Dermis blood vessel endothelial cell (primary cell): ENCODE measurements at regions not wholly inside any gene's neighbourhood (a gene's known extent, or its start where the extent isn't known, plus 50 kb on each side); places are given as distances from the start of the nearest gene placed in this dataset.

Source experiments
- DNase-seq: peaks from one replicate; pipeline ENCODE4 v3.0.0; 2010

- no peak for DNase-seq
Measured at GRCh38 chr12:115253049-115253448, 569.1 kb upstream of the TBX3 start.

GRCh38 chr12:115251727-115252126, 567.8 kb upstream of the TBX3 start:
- no peak for DNase-seq

DNA sequence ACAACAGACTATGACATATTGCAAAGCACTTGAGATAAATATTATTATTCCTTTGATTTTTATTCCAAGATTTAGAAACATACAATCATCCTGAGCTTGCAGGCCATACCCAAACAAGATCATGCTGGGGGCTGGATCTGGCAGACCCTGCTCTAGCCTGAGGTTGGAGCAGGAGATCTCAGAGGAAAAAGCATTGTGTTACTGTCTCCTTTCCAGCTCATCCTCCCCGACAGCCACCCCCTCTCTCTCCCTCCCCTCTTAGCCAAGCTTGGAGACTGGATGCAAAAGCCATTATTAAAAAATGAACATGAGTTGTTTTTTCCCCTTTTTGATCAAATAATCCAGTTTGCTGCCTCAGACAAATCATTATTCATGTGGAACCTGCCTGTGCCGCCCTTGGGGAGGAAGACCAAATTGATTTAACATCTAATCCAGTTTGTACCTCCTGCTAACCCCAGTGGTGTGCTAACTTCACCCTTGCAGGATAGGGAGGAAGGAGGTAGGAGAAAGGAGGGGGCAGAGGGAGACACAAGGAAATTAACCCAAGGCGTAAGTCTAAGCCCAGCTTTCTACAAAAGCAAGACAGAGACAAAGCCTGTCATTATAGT, 565.8 kb upstream of the TBX3 start:
- no peak for DNase-seq

DNA sequence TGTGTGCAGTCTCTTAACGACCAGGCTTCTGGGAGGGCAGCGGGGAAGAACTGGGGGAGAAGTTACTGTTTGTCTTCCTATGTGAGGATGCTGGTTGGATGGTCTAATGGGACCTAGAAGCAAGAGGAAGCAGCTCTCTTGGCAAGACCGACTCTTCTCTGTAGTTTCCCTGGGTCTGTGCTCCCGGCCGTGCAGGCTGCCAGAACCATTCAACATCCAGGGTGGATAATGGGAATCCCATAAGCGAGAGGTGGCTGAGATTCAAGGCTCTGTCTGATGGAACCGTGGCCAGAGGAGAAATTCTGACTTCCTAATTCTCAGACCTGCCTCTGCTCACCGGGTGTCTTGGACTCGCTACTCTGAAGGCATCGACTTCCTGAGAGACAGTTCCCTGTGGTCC, 561.0 kb upstream of the TBX3 start:
- no peak for DNase-seq

GRCh38 chr12:115243933-115244628, 560.1 kb upstream of the TBX3 start:
- DNase-seq = no peak

DNA sequence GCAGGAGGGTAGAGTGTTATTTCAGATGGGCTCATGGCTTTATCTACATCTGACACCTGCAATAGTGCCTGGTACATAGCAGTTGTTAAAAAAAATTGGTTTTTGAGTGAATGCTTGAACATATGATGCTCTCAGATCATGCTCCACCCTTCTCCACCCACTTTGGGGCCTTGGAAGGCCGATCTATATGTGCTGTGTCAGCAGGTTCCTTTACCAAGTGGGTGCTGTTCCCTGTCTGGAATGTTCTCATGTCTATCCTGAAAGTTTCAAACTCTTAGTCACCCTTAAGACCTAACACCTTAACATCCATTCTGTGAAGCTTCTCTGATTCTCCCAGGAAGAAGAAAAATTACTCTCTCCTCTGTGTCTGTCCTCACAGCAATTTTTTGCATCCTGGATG, 556.3 kb upstream of the TBX3 start:
- no peak for DNase-seq

DNA sequence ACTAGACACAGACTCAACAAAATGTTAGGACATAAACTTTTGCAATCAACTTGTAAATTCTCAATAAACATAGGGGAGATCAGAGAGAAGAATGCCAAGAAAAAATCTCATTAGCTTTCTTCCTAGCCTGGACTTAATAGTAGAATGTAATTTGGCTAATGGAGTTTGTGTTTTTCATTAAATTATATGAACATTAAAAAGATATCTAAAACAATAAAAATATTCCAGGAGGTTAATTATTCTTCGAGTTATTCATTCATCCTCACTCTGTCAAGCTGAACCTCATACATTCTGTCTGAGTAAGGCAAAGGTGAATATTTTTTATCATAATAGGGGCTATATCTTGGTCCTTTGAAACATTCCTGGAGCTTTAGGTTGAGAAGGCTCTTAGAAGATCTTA, 551.9 kb upstream of the TBX3 start:
- DNase-seq = no peak

DNA sequence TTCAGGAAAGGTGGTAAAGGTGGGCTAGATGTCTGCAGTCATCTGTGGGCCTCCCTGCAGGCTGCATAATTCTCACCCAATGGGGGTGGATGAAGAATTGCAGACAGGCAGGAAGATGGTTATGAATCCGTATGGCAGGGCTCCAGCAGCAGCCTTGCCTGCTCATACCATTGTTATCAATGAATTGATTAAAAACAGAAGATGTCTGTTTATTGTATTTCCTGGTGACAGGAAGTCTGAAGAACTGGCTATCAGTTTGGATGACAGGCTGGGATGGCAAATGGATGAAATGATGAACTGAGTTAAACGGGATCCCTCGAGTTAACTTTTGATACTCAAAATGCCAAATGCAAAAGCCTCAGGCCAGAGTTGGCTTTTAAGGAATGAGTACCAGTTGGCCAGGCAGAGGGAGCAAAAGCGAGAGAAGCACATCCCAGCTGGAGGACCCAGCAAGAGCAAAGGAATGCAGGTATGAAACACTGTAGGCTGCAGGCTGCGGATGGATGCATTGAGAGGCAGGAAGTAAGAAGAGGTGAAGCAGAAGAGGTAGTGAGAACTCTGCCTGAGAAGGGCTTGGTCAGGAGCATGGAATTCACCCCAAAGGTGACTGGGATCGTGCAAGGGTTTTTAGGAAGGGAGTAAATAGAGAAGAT, 550.0 kb upstream of the TBX3 start:
- DNase-seq = no peak

- DNase-seq = no peak
Measured at GRCh38 chr12:115232455-115233156, 548.6 kb upstream of the TBX3 start.

DNA sequence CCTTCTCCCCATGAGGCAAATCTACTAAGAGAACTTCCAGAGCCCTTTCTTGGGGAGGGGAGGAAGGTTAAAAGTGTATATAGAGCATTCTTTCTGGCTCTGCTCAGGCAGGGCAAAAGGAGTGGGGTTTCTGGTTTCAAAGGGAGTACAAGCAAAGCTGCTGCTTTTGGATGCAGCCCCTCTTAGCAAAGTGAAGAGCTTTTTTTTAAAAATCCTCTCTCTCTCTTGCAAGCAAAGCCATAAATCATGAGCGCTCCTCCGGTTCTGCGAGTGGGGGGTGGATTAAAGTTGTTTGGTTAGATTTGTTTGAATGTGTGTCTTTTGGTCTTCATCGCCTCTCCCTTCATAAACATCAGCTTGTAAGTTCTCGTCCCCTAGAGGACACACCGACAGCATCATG, 546.6 kb upstream of the TBX3 start:
- no peak for DNase-seq

- DNase-seq = no peak
Measured at GRCh38 chr12:115229517-115229916, 545.5 kb upstream of the TBX3 start.

- DNase-seq = no peak
Measured at GRCh38 chr12:115228434-115228833, 544.5 kb upstream of the TBX3 start.

GRCh38 chr12:115227137-115227615, 543.2 kb upstream of the TBX3 start:
- DNase-seq = no peak

DNA sequence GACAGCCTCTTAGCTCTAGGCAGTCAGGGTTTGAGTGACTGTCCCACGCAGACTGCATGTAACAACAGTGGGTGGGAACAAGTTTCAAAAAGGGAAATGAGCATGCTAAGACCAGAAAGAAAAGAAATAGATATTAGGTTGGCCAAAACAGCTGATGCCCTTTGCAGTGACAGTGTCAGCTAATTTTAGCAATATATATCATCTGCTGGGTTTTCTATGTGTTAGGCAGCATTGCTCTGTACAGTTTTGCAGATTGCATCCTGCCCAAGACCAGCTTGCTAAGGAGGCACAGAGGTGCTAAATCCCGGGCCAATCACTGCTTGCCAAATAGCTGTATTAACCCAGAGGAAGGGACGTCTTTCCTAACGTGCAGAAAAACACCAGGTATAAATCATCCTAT, 541.9 kb upstream of the TBX3 start:
- DNase-seq = no peak

DNA sequence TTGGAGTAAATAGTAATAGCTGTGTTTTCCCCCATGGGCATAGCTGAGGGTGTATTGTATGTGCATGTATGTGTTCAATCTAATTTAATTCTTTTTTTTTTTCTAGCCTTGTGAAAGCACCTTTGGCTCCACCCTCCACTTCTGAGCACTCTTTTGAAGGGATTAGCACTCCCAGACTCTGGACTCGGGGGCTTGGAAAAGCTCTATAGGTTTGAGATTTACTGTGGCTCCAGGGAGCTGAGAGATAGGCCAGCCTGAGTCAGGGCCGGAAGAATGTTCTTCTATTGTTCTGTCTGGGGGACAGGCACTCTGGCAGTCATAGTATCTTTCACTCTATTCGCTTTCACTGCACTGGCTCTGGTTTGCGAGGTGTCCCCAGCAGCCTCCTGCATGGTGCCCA, 540.0 kb upstream of the TBX3 start:
- no peak for DNase-seq

DNA sequence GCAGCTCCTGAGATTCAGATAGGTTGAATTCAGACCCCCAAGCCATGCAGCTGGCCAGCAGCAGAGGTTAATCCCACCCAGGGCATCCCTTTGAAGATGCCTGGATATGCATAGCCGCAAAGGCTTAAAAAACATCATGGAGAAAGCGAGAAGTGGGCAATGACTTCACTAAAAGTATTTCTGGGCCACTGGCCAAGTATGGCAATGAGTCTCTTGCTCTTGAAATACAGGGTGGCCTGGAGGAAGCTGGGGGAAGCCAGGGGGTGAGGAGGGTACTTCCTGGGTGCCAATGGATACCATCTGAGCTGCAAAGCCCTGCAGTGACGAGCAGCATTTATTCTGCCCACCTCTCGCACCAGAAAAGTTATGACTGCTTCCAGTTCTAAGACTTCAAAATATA, 539.3 kb upstream of the TBX3 start:
- no peak for DNase-seq

DNA sequence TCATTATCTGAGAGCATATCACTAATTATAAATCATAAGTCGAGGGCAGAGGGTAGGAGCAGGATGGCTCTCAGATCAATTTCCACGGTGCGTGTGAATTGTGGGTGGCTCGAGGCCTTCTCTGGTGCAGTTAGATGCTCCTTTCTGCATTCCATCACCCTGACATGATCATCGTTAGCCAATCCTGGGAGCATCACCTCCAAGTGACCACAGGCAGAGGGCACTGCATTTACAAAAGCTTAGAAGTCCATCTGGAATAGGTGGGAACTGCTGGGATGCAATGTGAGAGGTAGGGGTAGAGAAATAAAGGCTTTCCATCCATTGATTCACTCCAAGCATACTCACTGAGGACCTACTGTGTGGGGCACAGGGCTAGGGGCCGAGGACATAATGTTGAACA, 538.2 kb upstream of the TBX3 start:
- no peak for DNase-seq

DNA sequence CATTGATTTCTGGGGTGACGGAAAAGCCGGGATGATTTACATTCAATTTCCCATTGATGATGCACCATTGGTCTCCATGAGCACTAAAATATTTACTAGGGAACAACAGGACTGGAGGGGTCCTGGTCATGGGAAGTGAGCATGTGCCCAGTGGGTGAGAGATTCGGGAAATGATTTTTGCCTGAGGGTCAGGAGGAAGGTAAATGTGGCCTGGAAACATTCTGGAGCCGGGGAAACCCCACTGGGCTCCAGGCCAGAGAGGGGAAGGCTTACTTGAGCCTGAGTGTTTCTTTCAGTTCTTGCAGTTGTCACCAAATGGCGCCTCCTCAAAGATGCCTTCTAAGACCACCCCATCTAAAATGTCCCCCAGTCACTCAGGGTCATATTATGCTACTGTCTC, 532.3 kb upstream of the TBX3 start:
- no peak for DNase-seq

DNA sequence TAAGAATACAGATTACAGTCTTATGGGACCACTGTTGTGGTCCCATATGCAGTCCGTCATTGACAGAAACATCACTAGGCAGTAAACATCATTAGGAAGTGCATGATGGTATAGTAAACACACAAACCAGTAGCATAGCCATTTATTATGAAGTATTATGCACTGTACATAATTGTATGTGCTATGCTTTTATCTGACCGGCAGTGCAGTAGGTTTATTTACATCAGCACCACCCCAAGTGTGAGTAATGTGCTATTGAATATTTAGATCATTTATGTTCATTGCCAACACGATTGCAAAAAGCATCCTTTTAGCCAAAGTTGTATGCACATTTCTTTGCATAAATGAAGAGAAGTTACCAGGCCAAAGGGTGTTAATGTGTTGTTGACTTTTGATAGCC, 531.6 kb upstream of the TBX3 start:
- DNase-seq = no peak

- DNase-seq = no peak
Measured at GRCh38 chr12:115213538-115214016, 529.6 kb upstream of the TBX3 start.

DNA sequence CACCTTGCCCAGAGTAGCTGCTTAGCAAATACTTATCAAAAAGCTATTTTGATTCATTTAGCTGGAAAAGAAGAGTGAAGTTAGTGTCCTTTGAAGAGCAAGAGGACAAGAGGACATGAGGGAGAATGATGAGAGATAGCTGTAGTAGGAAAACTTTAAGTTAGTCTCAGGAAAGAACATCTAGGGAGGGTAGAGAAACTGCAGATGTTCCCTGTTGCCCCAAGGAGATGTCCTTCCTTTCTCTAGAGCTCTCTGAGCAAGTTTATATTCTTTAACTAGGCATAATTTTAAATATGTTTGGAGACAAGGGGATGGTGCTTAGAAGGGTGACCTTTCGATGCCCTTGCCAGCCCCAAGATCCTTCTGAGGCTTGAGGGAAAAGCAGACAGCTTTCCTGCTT, 529.1 kb upstream of the TBX3 start:
- DNase-seq = no peak

DNA sequence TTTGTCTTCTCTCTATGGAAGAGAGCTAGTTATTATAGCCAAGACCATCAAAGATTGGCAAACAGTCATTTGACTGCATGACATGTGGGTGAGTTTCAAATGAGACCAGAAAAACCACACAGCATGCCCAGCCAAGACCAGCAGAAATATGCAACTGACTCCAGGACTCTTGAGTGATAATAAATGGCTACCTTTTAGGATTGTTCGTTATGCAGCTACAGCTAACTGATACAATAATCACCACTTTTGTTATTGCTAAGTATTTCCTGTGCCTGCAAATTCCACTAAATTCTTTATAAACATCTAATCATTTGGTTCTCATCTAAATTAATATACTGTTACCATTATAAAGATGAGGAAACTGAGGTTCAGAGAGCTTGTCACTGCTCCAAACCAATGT, 528.4 kb upstream of the TBX3 start:
- DNase-seq = no peak

- DNase-seq = no peak
Measured at GRCh38 chr12:115210533-115211252, 526.7 kb upstream of the TBX3 start.
